ENCODE measurements at regions not wholly inside any gene's neighbourhood (a gene's known extent, or its start where the extent isn't known, plus 50 kb on each side); places are given as distances from the start of the nearest gene placed in this dataset.

DNA sequence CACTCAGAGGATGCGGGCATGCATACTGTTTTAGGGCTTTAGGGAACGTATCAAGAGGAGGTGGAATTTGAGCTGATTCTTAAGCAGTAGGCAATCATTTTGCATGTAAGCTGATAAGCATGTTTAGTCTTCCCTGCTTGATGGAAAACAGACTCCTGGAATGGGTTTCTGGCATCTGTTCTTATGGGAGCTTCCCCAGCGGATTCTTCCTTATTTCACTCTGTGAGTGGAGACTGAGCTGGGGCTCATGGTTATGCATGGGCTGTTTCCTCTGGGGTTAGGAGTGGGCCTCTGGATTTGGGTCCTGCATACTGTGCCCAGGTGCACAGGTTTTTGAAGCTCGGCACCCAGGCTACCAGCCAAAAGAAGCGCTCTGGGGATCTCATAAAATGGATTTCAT, 93.4 kb downstream of the DIRAS3 start:
- intact Hi-C loops (cut with micrococcal nuclease), result no loop called here

DNA sequence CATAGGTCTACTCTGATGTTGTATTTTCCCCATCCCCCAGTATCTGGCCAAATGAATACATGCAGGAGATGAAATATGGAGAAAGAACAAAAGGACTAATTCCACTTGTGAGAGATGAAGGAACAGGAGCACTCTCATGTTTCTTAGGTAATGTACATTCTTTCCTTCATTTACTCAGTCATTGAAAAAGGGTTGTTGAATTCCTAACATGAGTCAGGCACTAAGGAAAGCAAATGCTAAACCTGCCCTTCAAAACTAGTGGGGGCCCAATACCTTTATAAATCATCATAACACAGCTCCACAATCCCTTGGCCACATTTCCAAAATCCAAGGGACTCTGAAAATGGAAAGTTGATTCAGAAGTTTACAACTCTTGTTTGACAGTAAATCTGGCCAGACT, 94.3 kb downstream of the DIRAS3 start:
- intact Hi-C loops (cut with micrococcal nuclease), result no loop called here
- no peaks in the 10 kb centered on the region for H3K9me3 Mint-ChIP-seq (ENCODE audit: unreplicated experiment)
- no peaks in the 10 kb centered on the region for H3K27me3 Mint-ChIP-seq (ENCODE audit: insufficient read depth, unreplicated experiment)
- ChIA-PET CTCF (interaction anchor here (1.0 kb wide), 1 partner anchor 20 kb away, joined by 3 read pairs; no protein-coding TSS in a partner anchor), POLR2A (no interaction called here)
- no TSS peak for BruUV-seq (replicated peaks)
- H3K4me3 Mint-ChIP-seq (ENCODE audit: unreplicated experiment), result no peak overlapping the region
- no peaks in the 10 kb centered on the region for H3K36me3 Mint-ChIP-seq (ENCODE audit: insufficient read depth, unreplicated experiment)
- no peak overlapping the region for H3K27ac Mint-ChIP-seq (ENCODE audit: low read depth, unreplicated experiment)
- H3K4me1 Mint-ChIP-seq (ENCODE audit: insufficient read depth, unreplicated experiment), result no peaks in the 10 kb centered on the region
- DNase-seq (ENCODE audit: unreplicated experiment), result no peak
- TF ChIP-seq, protein P1, sequence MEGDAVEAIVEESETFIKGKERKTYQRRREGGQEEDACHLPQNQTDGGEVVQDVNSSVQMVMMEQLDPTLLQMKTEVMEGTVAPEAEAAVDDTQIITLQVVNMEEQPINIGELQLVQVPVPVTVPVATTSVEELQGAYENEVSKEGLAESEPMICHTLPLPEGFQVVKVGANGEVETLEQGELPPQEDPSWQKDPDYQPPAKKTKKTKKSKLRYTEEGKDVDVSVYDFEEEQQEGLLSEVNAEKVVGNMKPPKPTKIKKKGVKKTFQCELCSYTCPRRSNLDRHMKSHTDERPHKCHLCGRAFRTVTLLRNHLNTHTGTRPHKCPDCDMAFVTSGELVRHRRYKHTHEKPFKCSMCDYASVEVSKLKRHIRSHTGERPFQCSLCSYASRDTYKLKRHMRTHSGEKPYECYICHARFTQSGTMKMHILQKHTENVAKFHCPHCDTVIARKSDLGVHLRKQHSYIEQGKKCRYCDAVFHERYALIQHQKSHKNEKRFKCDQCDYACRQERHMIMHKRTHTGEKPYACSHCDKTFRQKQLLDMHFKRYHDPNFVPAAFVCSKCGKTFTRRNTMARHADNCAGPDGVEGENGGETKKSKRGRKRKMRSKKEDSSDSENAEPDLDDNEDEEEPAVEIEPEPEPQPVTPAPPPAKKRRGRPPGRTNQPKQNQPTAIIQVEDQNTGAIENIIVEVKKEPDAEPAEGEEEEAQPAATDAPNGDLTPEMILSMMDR (IDR thresholded peaks at IDR 0.05; ENCODE audit: unreplicated experiment), result no peak

More for the DNA sequence above, 93.4 kb downstream of the DIRAS3 start:
- POLR2A ChIA-PET, result no interaction called here
- no peaks in the 10 kb centered on the region for H3K9me3 Mint-ChIP-seq (ENCODE audit: unreplicated experiment)
- TF ChIP-seq, protein P1 (IDR thresholded peaks at IDR 0.05; ENCODE audit: unreplicated experiment), result no peak
- no peak for DNase-seq (ENCODE audit: unreplicated experiment)
- H3K36me3 Mint-ChIP-seq (ENCODE audit: insufficient read depth, unreplicated experiment), result no peaks in the 10 kb centered on the region
- CTCF ChIA-PET, result interaction anchor here (1.0 kb wide), 1 partner anchor 19 kb away, joined by 3 read pairs; no protein-coding TSS in a partner anchor
- H3K4me3 Mint-ChIP-seq (ENCODE audit: unreplicated experiment), result no peak overlapping the region
- no peaks in the 10 kb centered on the region for H3K27me3 Mint-ChIP-seq (ENCODE audit: insufficient read depth, unreplicated experiment)
- no peak overlapping the region for H3K27ac Mint-ChIP-seq (ENCODE audit: low read depth, unreplicated experiment)
- no TSS peak for BruUV-seq (replicated peaks)
- no peaks in the 10 kb centered on the region for H3K4me1 Mint-ChIP-seq (ENCODE audit: insufficient read depth, unreplicated experiment)

DNA sequence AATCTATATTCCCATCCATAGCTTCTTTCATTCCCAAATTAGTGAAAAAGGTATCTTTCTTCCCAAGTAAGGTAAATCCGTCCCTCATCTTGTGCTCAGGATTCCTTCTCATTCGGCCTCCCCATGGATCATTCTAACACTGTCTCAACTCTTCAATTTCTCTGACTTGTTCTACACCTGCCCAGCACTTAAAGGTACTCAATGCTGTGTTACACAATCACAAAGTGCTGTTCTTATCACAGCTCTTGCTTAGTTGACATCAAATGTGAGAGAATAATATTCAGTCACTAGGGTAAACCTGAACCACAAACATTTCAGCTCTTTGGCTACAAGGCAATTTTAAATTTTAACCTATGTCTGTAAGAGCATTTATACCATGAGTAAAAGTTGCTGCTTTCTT, 94.8 kb downstream of the DIRAS3 start:
- H3K36me3 Mint-ChIP-seq (ENCODE audit: insufficient read depth, unreplicated experiment), result no peaks in the 10 kb centered on the region
- DNase-seq (ENCODE audit: unreplicated experiment), result no peak
- no peaks in the 10 kb centered on the region for H3K4me1 Mint-ChIP-seq (ENCODE audit: insufficient read depth, unreplicated experiment)
- POLR2A ChIA-PET, result no interaction called here
- no peak overlapping the region for H3K27ac Mint-ChIP-seq (ENCODE audit: low read depth, unreplicated experiment)
- no peak overlapping the region for H3K4me3 Mint-ChIP-seq (ENCODE audit: unreplicated experiment)
- CTCF ChIA-PET, result no interaction called here
- H3K27me3 Mint-ChIP-seq (ENCODE audit: insufficient read depth, unreplicated experiment), result no peaks in the 10 kb centered on the region
- no peaks in the 10 kb centered on the region for H3K9me3 Mint-ChIP-seq (ENCODE audit: unreplicated experiment)
- TF ChIP-seq, protein P1 (IDR thresholded peaks at IDR 0.05; ENCODE audit: unreplicated experiment), result no peak
- no TSS peak for BruUV-seq (replicated peaks)
- intact Hi-C loops (cut with micrococcal nuclease), result no loop called here

DNA sequence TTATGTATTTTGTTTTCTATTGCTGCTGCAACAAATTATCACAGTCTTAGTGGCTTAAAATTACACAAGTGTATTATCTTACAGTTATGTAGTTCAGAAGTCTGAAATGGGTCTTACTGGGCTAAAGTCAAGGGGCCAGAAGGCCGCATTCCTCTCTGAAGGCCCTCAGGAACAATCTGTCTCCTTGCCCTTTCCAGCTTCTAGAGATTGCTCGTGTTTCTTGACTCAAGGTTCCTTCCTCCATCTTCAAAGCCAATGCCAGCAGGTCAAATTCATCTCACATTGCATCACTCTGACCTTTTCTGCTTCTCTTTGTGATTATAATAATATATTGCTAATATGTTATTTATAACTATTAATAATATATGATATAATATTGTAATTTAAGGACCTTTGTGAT, 97.1 kb downstream of the DIRAS3 start:
- CTCF ChIA-PET, result interaction anchor here (1.0 to 1.5 kb wide), 2 partner anchors 13 to 103 kb away, joined by 5 to 6 read pairs; no protein-coding TSS in a partner anchor
- no peaks in the 10 kb centered on the region for H3K27me3 Mint-ChIP-seq (ENCODE audit: insufficient read depth, unreplicated experiment)
- H3K4me3 Mint-ChIP-seq (ENCODE audit: unreplicated experiment), result no peak overlapping the region
- intact Hi-C loops (cut with micrococcal nuclease), result no loop called here
- H3K9me3 Mint-ChIP-seq (ENCODE audit: unreplicated experiment), result no peaks in the 10 kb centered on the region
- no peaks in the 10 kb centered on the region for H3K4me1 Mint-ChIP-seq (ENCODE audit: insufficient read depth, unreplicated experiment)
- no peak for DNase-seq (ENCODE audit: unreplicated experiment)
- POLR2A ChIA-PET, result no interaction called here
- H3K36me3 Mint-ChIP-seq (ENCODE audit: insufficient read depth, unreplicated experiment), result no peaks in the 10 kb centered on the region
- no TSS peak for BruUV-seq (replicated peaks)
- H3K27ac Mint-ChIP-seq (ENCODE audit: low read depth, unreplicated experiment), result no peak overlapping the region
- TF ChIP-seq, protein P1 (IDR thresholded peaks at IDR 0.05; ENCODE audit: unreplicated experiment), result no peak

Measured in MCF 10A (cell line).